ENCODE measurements at regions not wholly inside any gene's neighbourhood (a gene's known extent, or its start where the extent isn't known, plus 50 kb on each side); places are given as distances from the start of the nearest gene placed in this dataset.

DNA sequence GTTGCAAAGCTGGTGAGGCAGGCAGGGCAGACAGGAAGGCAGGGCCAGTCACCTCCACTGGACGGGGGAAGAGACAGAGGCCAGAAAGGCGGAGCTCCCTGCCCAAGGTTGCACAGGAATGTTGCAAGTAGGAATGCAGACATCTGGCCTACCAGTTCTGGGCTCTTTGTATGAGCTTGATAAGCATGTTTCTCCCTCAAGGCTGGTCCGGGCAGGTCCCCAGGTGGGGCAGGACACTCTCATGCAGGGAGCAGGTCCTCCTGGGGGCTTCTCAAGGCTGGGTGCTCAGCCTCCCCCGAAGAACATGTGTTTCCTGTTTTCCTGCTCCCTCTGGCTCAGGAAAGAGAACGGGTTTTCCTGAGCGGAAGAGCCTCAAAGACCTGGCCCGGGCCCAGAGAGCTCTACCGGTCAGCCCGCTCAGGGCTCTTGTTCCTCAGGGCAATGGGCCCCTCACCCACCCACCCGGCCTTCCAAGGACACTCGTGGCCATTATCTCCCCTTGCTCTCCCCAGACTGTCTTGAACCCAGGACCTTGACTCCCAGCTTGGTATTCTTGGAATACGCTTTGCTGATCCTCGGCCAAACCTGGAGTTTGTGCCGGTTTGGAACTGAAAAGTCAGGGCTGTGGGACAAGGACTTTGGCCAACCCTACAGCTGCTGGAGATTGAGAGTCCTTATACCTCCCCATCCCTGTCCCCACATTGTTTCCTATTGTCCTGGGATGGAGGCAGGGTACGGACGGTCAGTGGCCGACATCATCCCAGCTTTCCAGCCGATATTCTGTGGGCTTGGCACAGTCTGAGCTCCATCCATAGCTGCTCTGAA, 87.7 kb upstream of the HAAO start:
- H3K4me1 Mint-ChIP-seq (ENCODE audit: low read depth), result peaks cover 17% of the 10 kb centered on the region
- ATAC-seq (no peak), DNase-seq (no peak)
- no peaks in the 10 kb centered on the region for H3K9me3 Mint-ChIP-seq
- no peak overlapping the region for H3K4me3 Mint-ChIP-seq
- H3K36me3 Mint-ChIP-seq (ENCODE audit: insufficient read depth), result peaks cover 1% of the 10 kb centered on the region
- H3K27me3 Mint-ChIP-seq (ENCODE audit: low read depth), result no peaks in the 10 kb centered on the region

DNA sequence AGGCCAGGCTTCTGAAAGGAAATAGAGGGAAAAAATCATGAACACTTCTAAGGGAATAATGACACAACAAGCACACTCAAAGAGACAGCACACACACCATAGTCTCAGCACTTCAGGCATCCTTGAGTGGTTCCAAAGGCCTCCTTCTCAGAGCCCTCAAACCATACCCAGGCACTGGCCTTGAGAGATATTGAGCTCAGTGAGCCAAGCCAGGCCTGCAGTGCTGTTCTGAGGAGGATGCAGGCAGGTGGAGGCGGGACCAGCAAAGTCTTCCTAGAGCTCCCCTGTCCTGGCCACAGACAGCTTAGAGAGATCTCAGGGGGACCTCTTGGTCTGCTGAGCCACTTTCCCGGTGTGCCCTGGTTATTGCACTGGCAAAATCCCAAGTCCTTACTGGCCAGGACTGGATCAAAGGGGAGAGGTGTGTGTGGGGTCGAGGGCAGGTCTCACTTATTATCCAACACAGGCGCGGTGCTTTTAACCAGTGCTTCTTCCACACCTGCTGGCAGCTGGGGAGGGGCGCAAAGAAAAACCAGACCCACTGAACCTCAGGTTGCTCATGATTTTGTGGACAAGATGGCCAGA, 86.8 kb upstream of the HAAO start:
- H3K36me3 Mint-ChIP-seq (ENCODE audit: insufficient read depth), result peaks cover 1% of the 10 kb centered on the region
- ATAC-seq (no peak), DNase-seq (no peak)
- no peaks in the 10 kb centered on the region for H3K27me3 Mint-ChIP-seq (ENCODE audit: low read depth)
- H3K9me3 Mint-ChIP-seq, result no peaks in the 10 kb centered on the region
- no peak overlapping the region for H3K4me3 Mint-ChIP-seq
- H3K4me1 Mint-ChIP-seq (ENCODE audit: low read depth), result peaks cover 17% of the 10 kb centered on the region

GRCh38 chr2:42878581-42878980, 86.2 kb upstream of the HAAO start:
- Mint-ChIP-seq H3K4me3 (no peak overlapping the region), H3K27me3 (ENCODE audit: low read depth) (no peaks in the 10 kb centered on the region), H3K36me3 (ENCODE audit: insufficient read depth) (peaks cover 1% of the 10 kb centered on the region), H3K9me3 (no peaks in the 10 kb centered on the region), H3K4me1 (ENCODE audit: low read depth) (peaks cover 17% of the 10 kb centered on the region)
- ATAC-seq (peak; percentile 85 to 89), DNase-seq (no peak)

DNA sequence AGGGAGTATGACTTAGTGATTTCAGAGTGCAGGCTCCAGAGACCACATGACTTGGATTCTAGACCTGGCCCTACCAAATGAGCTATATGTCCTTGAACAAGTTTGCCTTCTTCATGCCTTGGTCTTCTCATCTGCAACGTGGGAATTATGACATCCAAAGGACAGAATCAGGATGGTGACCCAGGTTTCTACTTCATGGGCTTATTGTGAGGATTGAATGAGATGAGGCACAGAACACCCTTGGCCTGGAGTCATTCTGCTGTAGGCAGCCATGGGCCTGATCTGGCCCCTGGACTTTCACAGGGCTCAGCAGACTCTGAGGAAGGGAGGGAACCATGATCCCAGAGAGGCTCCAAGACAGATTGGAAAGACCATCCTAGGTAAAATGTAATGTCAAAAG, 85.6 kb upstream of the HAAO start:
- H3K36me3 Mint-ChIP-seq (ENCODE audit: insufficient read depth), result peaks cover 1% of the 10 kb centered on the region
- no peaks in the 10 kb centered on the region for H3K27me3 Mint-ChIP-seq (ENCODE audit: low read depth)
- no peaks in the 10 kb centered on the region for H3K9me3 Mint-ChIP-seq
- no peak for DNase-seq
- ATAC-seq, result no peak
- no peak overlapping the region for H3K4me3 Mint-ChIP-seq
- H3K4me1 Mint-ChIP-seq (ENCODE audit: low read depth), result peaks cover 17% of the 10 kb centered on the region

DNA sequence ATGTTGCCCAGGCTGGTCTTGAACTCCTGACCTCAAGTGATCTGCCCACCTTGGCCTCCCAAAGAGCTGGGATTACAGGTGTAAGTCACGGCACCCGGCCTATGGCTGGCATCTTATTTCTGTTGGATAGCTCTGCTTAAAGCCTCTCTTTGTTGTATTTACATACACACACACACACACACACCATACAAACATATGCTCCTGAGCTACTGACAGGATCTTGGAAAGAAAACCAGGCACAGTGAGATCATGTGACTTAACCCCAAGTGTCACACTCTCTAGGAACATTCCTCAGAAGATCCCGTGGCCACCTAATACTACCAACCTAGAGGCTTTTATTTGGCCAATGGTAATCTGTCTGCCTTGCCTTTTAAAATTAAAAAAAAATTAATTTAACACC, 85.1 kb upstream of the HAAO start:
- ATAC-seq, result no peak
- H3K9me3 Mint-ChIP-seq, result no peaks in the 10 kb centered on the region
- peaks cover 17% of the 10 kb centered on the region for H3K4me1 Mint-ChIP-seq (ENCODE audit: low read depth)
- no peak for DNase-seq
- H3K4me3 Mint-ChIP-seq, result no peak overlapping the region
- H3K36me3 Mint-ChIP-seq (ENCODE audit: insufficient read depth), result peaks cover 1% of the 10 kb centered on the region
- no peaks in the 10 kb centered on the region for H3K27me3 Mint-ChIP-seq (ENCODE audit: low read depth)

DNA sequence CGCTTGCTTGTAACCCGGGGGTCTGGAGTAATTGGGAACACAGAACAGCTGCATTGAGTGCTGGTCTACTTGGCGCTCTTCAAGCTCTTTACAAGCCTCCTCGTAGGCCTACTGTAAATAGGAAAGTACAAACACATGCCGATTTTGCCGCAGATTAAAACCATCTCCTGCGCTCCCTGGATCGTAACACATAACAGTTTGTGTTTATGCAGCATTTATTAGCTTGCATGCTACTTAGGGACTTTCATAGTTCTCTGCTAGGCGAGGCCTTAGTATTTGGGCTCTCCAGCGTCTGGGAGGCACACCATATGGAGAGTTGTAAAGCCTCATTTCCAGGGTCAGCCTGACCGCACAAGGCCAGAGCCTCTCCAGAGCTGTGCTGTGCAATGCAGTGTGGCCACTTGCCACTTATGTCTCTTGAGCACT, 84.0 kb upstream of the HAAO start:
- no peak overlapping the region for H3K4me3 Mint-ChIP-seq
- H3K4me1 Mint-ChIP-seq (ENCODE audit: low read depth), result peaks cover 12% of the 10 kb centered on the region
- H3K36me3 Mint-ChIP-seq (ENCODE audit: insufficient read depth), result no peaks in the 10 kb centered on the region
- no peak for ATAC-seq
- no peaks in the 10 kb centered on the region for H3K9me3 Mint-ChIP-seq
- no peak for DNase-seq
- H3K27me3 Mint-ChIP-seq (ENCODE audit: low read depth), result no peaks in the 10 kb centered on the region

GRCh38 chr2:42875880-42876279, 83.5 kb upstream of the HAAO start:
- H3K9me3 Mint-ChIP-seq, result no peaks in the 10 kb centered on the region
- no peak overlapping the region for H3K4me3 Mint-ChIP-seq
- H3K27me3 Mint-ChIP-seq (ENCODE audit: low read depth), result no peaks in the 10 kb centered on the region
- DNase-seq (no peak), ATAC-seq (no peak)
- H3K36me3 Mint-ChIP-seq (ENCODE audit: insufficient read depth), result no peaks in the 10 kb centered on the region
- H3K4me1 Mint-ChIP-seq (ENCODE audit: low read depth), result peaks cover 12% of the 10 kb centered on the region

GRCh38 chr2:42874949-42875801, 82.8 kb upstream of the HAAO start:
- H3K27me3 Mint-ChIP-seq (ENCODE audit: low read depth), result no peaks in the 10 kb centered on the region
- H3K4me1 Mint-ChIP-seq (ENCODE audit: low read depth), result peaks cover 10% of the 10 kb centered on the region
- no peak for DNase-seq
- no peak overlapping the region for H3K4me3 Mint-ChIP-seq
- no peaks in the 10 kb centered on the region for H3K36me3 Mint-ChIP-seq (ENCODE audit: insufficient read depth)
- ATAC-seq, result no peak
- no peaks in the 10 kb centered on the region for H3K9me3 Mint-ChIP-seq

- no peak for DNase-seq
- no peak for ATAC-seq
- Mint-ChIP-seq H3K4me1 (ENCODE audit: low read depth) (no peaks in the 10 kb centered on the region), H3K9me3 (peaks cover 11% of the 10 kb centered on the region), H3K4me3 (no peak overlapping the region), H3K36me3 (ENCODE audit: insufficient read depth) (no peaks in the 10 kb centered on the region), H3K27me3 (ENCODE audit: low read depth) (peaks cover 1% of the 10 kb centered on the region)
Measured at GRCh38 chr2:42872721-42873120, 80.3 kb upstream of the HAAO start.

DNA sequence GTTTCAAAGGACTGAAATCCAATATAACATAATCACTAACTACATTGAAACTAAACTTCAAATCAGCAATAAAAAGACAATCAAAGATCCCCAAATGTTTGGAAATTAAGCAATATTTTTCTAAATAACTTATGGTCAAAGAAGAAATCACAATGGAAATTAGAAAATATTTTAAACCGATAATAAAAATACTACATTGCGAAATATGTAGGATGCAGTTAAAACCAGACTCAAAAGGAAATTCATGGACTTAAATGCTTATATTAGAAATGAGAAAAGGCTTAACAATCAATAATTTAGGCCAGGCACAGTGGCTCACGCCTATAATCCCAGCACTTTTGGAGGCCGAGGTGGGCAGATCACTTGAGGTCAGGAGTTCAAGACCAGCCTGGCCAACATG, 79.0 kb upstream of the HAAO start:
- no peaks in the 10 kb centered on the region for H3K36me3 Mint-ChIP-seq (ENCODE audit: insufficient read depth)
- DNase-seq (no peak), ATAC-seq (no peak)
- peaks cover 11% of the 10 kb centered on the region for H3K9me3 Mint-ChIP-seq
- H3K4me1 Mint-ChIP-seq (ENCODE audit: low read depth), result no peaks in the 10 kb centered on the region
- peaks cover 1% of the 10 kb centered on the region for H3K27me3 Mint-ChIP-seq (ENCODE audit: low read depth)
- no peak overlapping the region for H3K4me3 Mint-ChIP-seq

DNA sequence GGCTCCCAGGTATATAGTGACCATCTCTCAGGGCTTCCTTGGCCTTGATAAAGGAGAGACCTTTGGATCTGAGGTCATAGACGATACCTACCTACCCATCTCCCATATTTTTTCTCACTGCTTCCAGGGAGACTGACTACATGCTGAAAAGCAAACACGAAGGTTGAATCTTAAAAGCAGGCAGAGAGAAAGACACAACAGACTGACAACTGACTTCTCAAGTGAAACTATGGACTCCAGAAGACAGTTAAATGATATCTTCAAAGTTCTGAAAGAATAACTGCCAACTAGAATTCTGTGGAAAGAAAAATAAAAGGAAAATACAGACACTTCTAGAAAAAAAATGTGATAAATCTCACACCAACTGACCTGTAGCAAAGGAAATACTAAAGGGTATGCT, 76.5 kb upstream of the HAAO start:
- DNase-seq (no peak), ATAC-seq (no peak)
- H3K4me3 Mint-ChIP-seq, result no peak overlapping the region
- peaks cover 11% of the 10 kb centered on the region for H3K9me3 Mint-ChIP-seq
- no peaks in the 10 kb centered on the region for H3K36me3 Mint-ChIP-seq (ENCODE audit: insufficient read depth)
- H3K4me1 Mint-ChIP-seq (ENCODE audit: low read depth), result no peaks in the 10 kb centered on the region
- H3K27me3 Mint-ChIP-seq (ENCODE audit: low read depth), result peaks cover 1% of the 10 kb centered on the region

DNA sequence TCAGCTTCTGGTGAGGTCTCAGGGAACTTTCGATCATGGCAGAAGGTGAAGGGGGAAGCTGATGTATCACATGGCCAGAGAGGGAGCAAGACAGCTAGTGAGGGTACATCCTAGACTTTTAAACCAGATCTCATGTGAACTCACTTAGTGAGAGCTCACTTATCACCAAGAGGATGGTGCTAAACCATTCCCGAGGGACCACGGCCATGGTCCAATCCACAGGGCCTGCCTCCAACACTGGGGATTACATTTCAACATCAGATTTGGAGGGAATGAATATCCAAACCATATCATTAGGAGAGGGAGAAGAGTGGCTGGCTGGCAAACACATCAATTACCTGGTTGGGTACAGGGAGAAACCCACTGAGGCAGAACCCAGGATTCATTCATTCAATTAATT, 75.7 kb upstream of the HAAO start:
- H3K27me3 Mint-ChIP-seq (ENCODE audit: low read depth), result peaks cover 1% of the 10 kb centered on the region
- H3K4me1 Mint-ChIP-seq (ENCODE audit: low read depth), result no peaks in the 10 kb centered on the region
- H3K9me3 Mint-ChIP-seq, result peaks cover 11% of the 10 kb centered on the region
- no peaks in the 10 kb centered on the region for H3K36me3 Mint-ChIP-seq (ENCODE audit: insufficient read depth)
- DNase-seq (no peak), ATAC-seq (no peak)
- no peak overlapping the region for H3K4me3 Mint-ChIP-seq

DNA sequence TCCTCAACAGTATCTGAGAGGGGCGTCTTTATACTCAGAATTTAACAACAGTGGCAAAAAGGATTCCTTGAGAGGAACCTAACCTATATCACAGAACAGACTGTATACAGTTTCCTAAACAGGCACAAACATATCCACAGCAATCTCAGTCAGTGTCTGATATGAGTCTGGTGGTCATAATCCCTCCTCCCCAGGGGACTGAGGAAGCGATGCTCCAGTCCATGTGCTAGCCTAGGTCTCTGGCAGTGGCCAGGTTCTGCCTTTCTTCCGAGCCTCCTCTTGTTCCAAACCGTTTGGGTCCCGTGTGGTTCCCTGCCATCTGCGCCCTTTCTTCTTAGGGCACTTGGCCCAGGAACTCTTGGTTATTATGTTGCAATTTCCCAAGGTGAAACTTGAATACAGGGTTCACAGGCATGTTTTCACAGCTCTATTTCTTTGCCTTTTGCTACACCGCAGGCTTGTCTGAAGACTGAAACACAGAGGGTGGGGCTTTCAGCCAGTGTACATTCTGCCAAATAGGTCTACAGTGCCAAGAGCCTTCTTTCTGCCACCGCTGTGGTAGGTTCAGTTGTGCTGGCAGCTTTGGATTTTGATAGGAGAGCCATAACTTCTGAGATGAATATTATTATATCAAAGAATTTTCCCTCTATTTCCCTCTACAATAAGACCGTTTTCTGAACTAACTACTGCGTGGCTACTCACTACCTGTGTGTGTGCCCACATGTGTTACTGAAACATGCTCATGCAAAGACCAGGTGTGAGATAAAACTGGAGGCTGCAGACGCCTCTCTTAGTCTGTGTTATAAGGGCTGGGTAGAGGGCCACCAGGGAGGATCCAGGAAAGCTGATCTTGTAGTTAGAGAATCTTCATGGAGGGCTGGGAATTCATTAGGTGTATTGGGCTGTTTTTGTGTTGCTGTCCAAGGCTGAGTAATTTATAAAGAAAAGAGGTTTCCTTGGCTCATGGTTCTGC, 75.0 kb upstream of the HAAO start:
- Mint-ChIP-seq H3K36me3 (ENCODE audit: insufficient read depth) (no peaks in the 10 kb centered on the region), H3K4me1 (ENCODE audit: low read depth) (no peaks in the 10 kb centered on the region), H3K9me3 (peaks cover 11% of the 10 kb centered on the region), H3K4me3 (no peak overlapping the region), H3K27me3 (ENCODE audit: low read depth) (peaks cover 1% of the 10 kb centered on the region)
- DNase-seq, result no peak
- no peak for ATAC-seq
